WTC11 (cell line): ENCODE measurements at regions not wholly inside any gene's neighbourhood (a gene's known extent, or its start where the extent isn't known, plus 50 kb on each side); places are given as distances from the start of the nearest gene placed in this dataset.

Source experiments
- ATAC-seq: fragments of 200-7000 bp; cut with Tn5 transposase; 2 replicates; pipeline ENCODE4 v1.10.0; 2021; ENCODE audit warnings: mild to moderate bottlenecking, moderate library complexity
- CTCF ChIA-PET: fragments of 300-600 bp; sonication (Branson Sonifier 250); formaldehyde crosslinking; loops from one replicate; lab custom pipeline; 2021; ENCODE audit warnings: antibody characterized with exemption; lab: Charles Lee
- POLR2A ChIA-PET: fragments of 350-600 bp; sonication (Branson Sonifier 250); formaldehyde crosslinking; loops from one replicate; lab custom pipeline; 2021; ENCODE audit warnings: antibody characterized with exemption; lab: Charles Lee
- DNase-seq: peaks from one replicate; pipeline ENCODE4 v3.0.0; 2021; ENCODE audit warnings: low spot score
- H3K27ac Mint-ChIP-seq: 2 replicates; pipeline ENCODE4 v1.8.0; 2021; ENCODE audit warnings: mixed read lengths
- H3K27me3 Mint-ChIP-seq: 2 replicates; pipeline ENCODE4 v1.8.0; 2021; ENCODE audit warnings: low read depth, mild to moderate bottlenecking, moderate library complexity, mixed read lengths
- H3K36me3 Mint-ChIP-seq: 2 replicates; pipeline ENCODE4 v1.8.0; 2021; ENCODE audit warnings: mixed read lengths
- H3K4me1 Mint-ChIP-seq: 2 replicates; pipeline ENCODE4 v1.8.0; 2022; ENCODE audit warnings: mixed read lengths
- H3K4me3 Mint-ChIP-seq: 2 replicates; pipeline ENCODE4 v1.8.0; 2021; ENCODE audit warnings: mild to moderate bottlenecking, moderate library complexity, mixed read lengths
- H3K9me3 Mint-ChIP-seq: 2 replicates; pipeline ENCODE4 v1.8.0; 2021; ENCODE audit warnings: mixed read lengths
- AFF4 ChIP-seq: sonication (generic); formaldehyde crosslinking; IDR thresholded peaks from 2 replicates; pipeline ENCODE4 v1.8.1; 2023; ENCODE audit warnings: mild to moderate bottlenecking, missing genetic modification reagents, borderline replicate concordance
- CREB1 ChIP-seq: sonication (generic); formaldehyde crosslinking; IDR thresholded peaks from 2 replicates; pipeline ENCODE4 v1.8.0; 2023; ENCODE audit warnings: mild to moderate bottlenecking, missing genetic modification reagents
- E2F4 ChIP-seq: sonication (generic); formaldehyde crosslinking; IDR thresholded peaks from 2 replicates; pipeline ENCODE4 v1.8.1; 2022; ENCODE audit warnings: low read depth, mild to moderate bottlenecking, moderate library complexity, missing genetic modification reagents, borderline replicate concordance
- ELF4 ChIP-seq: sonication (generic); formaldehyde crosslinking; IDR thresholded peaks from 2 replicates; pipeline ENCODE4 v1.8.1; 2022; ENCODE audit warnings: low read depth, mild to moderate bottlenecking, moderate library complexity, missing genetic modification reagents
- EMX1 ChIP-seq: fragments of 250-450 bp; sonication (Bioruptor Pico); IDR thresholded peaks from 2 replicates; pipeline ENCODE4 v1.8.0; 2021; ENCODE audit warnings: mild to moderate bottlenecking
- FOXP4 ChIP-seq: sonication (generic); formaldehyde crosslinking; IDR thresholded peaks from 2 replicates; pipeline ENCODE4 v1.8.0; 2022; ENCODE audit warnings: mild to moderate bottlenecking, missing genetic modification reagents
- JAZF1 ChIP-seq: fragments of 250-450 bp; sonication (Bioruptor Pico); IDR thresholded peaks from 2 replicates; pipeline ENCODE4 v1.9.0; 2021; ENCODE audit warnings: moderate library complexity, mild to moderate bottlenecking, inconsistent platforms
- MXD4 ChIP-seq: fragments of 250-450 bp; sonication (Bioruptor Pico); IDR thresholded peaks from 2 replicates; pipeline ENCODE4 v1.8.0; 2021; ENCODE audit warnings: mild to moderate bottlenecking, moderate library complexity, borderline replicate concordance
- PRRX2 ChIP-seq: fragments of 250-450 bp; sonication (Bioruptor Pico); IDR thresholded peaks from 2 replicates; pipeline ENCODE4 v1.8.0; 2021; ENCODE audit warnings: mild to moderate bottlenecking
- TCF7 ChIP-seq: sonication (generic); formaldehyde crosslinking; IDR thresholded peaks from 2 replicates; pipeline ENCODE4 v1.8.0; 2022; ENCODE audit warnings: mild to moderate bottlenecking, low read depth, missing genetic modification reagents, moderate library complexity
- ZNF219 ChIP-seq: sonication (generic); formaldehyde crosslinking; IDR thresholded peaks from 2 replicates; pipeline ENCODE4 v1.8.0; 2023; ENCODE audit warnings: missing genetic modification reagents, mild to moderate bottlenecking, borderline replicate concordance
- ZNF281 ChIP-seq: sonication (generic); formaldehyde crosslinking; IDR thresholded peaks from 2 replicates; pipeline ENCODE4 v1.8.0; 2023; ENCODE audit warnings: mild to moderate bottlenecking, missing genetic modification reagents
- ZNF317 ChIP-seq: sonication (generic); formaldehyde crosslinking; IDR thresholded peaks from 2 replicates; pipeline ENCODE4 v1.8.1; 2023; ENCODE audit warnings: low read depth, mild to moderate bottlenecking, moderate library complexity, missing genetic modification reagents, borderline replicate concordance
- ZNF423 ChIP-seq: fragments of 250-450 bp; sonication (Bioruptor Pico); IDR thresholded peaks from 2 replicates; pipeline ENCODE4 v2.1.2; 2022; ENCODE audit warnings: mild to moderate bottlenecking, moderate library complexity
- ZNF532 ChIP-seq: fragments of 250-450 bp; sonication (Bioruptor Pico); IDR thresholded peaks from 2 replicates; pipeline ENCODE4 v1.9.0; 2021; ENCODE audit warnings: mild to moderate bottlenecking, borderline replicate concordance
- TF ChIP-seq, protein P1 (sequence below): sonication (generic); formaldehyde crosslinking; IDR thresholded peaks from 2 replicates; pipeline ENCODE4 v1.8.0; 2022; ENCODE audit warnings: missing genetic modification reagents
- TF ChIP-seq, protein P2 (sequence below): sonication (generic); formaldehyde crosslinking; IDR thresholded peaks from 2 replicates; pipeline ENCODE4 v1.8.1; 2022; ENCODE audit warnings: mild to moderate bottlenecking, moderate library complexity, missing genetic modification reagents

DNA sequence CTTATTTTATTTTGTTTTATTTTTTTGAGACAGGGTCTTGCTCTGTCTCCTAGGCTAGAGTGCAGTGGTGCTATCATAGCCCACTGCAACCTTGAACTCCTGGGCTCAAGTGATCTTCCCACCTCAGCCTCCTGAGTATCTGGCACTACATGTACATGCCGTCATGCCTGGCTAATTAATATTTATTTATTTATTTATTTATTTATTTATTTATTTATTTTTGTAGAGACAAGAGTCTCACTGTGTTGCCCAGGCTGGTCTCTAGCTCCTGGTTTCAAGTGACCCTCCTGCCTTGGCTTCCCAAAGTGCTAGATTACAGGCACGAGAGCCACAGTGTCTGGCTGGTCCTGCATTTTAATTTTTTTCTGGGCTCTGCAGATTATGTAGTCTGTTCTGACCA is 84.9 kb upstream of the BCOR start (continued):
- TF ChIP-seq, protein P1, sequence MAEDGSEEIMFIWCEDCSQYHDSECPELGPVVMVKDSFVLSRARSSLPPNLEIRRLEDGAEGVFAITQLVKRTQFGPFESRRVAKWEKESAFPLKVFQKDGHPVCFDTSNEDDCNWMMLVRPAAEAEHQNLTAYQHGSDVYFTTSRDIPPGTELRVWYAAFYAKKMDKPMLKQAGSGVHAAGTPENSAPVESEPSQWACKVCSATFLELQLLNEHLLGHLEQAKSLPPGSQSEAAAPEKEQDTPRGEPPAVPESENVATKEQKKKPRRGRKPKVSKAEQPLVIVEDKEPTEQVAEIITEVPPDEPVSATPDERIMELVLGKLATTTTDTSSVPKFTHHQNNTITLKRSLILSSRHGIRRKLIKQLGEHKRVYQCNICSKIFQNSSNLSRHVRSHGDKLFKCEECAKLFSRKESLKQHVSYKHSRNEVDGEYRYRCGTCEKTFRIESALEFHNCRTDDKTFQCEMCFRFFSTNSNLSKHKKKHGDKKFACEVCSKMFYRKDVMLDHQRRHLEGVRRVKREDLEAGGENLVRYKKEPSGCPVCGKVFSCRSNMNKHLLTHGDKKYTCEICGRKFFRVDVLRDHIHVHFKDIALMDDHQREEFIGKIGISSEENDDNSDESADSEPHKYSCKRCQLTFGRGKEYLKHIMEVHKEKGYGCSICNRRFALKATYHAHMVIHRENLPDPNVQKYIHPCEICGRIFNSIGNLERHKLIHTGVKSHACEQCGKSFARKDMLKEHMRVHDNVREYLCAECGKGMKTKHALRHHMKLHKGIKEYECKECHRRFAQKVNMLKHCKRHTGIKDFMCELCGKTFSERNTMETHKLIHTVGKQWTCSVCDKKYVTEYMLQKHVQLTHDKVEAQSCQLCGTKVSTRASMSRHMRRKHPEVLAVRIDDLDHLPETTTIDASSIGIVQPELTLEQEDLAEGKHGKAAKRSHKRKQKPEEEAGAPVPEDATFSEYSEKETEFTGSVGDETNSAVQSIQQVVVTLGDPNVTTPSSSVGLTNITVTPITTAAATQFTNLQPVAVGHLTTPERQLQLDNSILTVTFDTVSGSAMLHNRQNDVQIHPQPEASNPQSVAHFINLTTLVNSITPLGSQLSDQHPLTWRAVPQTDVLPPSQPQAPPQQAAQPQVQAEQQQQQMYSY (CRISPR knock-in tag) = no peak
- no peak for TF ChIP-seq ZNF317 (CRISPR knock-in tag)
- no peak for TF ChIP-seq PRRX2
- no peak for TF ChIP-seq ZNF281
- no peak for TF ChIP-seq MXD4
- TF ChIP-seq ELF4 (CRISPR knock-in tag) = no peak
- no peak for TF ChIP-seq ZNF219 (CRISPR knock-in tag)
- TF ChIP-seq, all 79 proteins: peak for 0

- POLR2A ChIA-PET = no interaction called here
- H3K27me3 Mint-ChIP-seq = peaks cover 7% of the 10 kb centered on the region
- H3K9me3 Mint-ChIP-seq = peaks cover 16% of the 10 kb centered on the region
- H3K4me1 Mint-ChIP-seq = peaks cover 3% of the 10 kb centered on the region
- peaks cover 13% of the 10 kb centered on the region for H3K36me3 Mint-ChIP-seq
- H3K4me3 Mint-ChIP-seq = no peak overlapping the region
- ATAC-seq (no peak), DNase-seq (no peak)
- H3K27ac Mint-ChIP-seq = no peak overlapping the region
- CTCF ChIA-PET = no interaction called here
- TF ChIP-seq FOXP4 (CRISPR knock-in tag) (no peak), EMX1 (CRISPR knock-in tag) (no peak), E2F4 (CRISPR knock-in tag) (no peak), ZNF532 (no peak), CREB1 (no peak), AFF4 (CRISPR knock-in tag) (no peak), ZNF423 (no peak), TCF7 (no peak), JAZF1 (CRISPR knock-in tag) (no peak)
- TF ChIP-seq, protein P2, sequence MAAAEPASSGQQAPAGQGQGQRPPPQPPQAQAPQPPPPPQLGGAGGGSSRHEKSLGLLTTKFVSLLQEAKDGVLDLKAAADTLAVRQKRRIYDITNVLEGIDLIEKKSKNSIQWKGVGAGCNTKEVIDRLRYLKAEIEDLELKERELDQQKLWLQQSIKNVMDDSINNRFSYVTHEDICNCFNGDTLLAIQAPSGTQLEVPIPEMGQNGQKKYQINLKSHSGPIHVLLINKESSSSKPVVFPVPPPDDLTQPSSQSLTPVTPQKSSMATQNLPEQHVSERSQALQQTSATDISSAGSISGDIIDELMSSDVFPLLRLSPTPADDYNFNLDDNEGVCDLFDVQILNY (CRISPR knock-in tag) = no peak
Observed at GRCh38 chrX:40182095-40182494, 84.3 kb upstream of the BCOR start.
